ENCODE measurements at regions not wholly inside any gene's neighbourhood (a gene's known extent, or its start where the extent isn't known, plus 50 kb on each side); places are given as distances from the start of the nearest gene placed in this dataset.

DNA sequence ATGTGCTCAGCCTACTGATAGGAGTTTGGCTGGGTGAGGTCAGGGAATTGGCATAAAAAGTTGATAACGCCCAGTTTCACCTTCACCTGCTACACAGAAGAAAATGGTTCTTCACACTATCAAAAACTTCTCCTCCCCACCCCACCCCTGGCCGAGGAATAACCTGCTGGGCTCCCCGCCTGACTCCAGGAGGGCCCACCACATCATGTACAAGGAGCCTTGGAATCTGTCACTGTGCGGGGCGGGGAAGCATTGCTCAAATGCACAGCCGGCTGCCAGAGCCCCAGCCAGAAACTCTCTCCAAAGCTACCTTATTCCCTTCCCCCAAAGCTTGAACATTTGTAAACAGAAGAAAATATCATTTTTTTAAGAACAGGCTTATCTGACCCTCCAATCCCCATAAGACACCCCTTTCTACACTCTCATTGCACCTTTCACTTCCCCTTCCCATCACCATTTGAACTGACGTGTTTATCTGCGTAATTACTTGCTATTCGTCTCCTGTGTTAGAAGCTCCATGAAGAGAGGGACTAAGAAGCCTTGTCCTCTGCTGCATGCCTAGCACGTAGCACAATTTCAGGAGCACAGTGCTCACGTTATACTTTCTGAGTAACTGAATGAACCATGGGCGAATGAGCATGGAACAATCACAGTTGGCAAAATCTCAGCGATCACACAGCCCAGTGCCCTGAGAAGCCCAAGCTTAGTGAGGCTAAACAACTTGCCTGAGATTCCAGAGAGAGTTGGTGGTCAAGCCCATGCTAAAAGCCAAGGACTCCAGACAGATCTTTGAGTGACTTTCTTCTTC is 82.9 kb downstream of the HES1 start:
- DNase-seq = no peak

DNA sequence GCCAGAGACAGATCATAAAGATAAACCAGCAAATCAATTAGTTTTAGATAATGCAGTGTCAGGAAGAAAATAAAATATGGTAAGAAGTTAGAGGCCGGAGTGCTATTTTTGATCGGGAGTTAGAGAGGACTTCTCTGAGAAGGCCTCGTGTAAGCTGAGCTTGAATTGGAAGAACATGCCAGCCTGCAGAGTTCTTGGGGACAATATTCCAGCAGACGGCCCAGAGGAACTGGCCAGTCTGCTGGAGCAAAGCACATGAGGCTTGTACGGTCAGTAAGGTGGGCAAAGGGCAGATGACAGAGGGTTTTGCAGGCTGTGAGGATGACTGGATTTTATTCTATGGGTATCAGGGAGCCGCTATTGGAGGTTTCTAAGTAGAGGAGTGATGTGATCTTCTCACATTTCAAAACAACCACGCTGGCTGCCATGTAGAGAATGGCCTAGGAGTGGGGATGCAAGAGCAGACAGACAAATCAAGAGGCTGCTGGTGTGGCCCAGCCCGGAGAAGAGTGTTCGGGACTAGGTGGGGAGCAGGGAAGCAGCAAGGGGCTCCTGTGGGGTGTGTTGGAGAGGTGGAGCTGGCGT is 84.0 kb downstream of the HES1 start:
- no peak for DNase-seq

DNA sequence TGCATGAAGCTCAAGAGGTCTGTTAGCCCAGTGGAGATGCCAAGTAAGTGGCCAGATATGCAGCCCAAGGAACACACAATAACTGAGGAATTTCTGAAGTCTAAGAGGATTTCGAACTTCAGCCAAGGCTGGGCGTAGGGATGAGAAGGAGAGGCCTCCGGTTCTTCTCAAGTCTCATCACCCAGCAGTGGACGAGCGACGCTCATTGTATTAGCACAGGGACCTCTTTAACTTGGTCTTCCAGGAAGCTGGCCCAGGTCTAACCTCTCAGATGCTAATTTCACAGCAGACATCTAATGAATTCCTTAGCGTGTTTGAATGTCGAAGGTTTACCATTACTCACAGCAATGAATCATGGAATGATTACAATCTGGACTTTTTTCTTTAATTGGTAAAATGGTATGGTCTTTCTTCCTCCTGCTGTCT is 85.0 kb downstream of the HES1 start:
- no peak for DNase-seq

DNA sequence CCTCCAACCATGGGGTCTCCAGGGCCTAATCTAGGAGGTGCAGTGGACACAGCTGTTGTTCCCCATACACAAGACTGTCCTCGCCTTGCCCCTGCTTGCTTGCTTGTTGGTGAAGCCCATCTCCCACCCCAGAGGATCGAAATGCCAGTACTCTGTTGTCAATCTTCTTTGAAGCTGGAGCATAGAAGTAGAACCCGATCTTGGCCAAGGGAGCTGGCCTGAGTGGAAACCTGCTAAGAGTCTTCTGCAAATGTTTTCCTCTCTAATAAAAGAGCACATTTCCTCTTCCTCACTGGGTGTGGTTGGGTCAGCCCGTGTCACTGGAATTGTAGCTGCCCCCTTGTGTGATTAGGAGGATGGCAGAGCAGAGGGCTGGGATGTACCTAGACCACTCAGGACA is 85.4 kb downstream of the HES1 start:
- no peak for DNase-seq

DNA sequence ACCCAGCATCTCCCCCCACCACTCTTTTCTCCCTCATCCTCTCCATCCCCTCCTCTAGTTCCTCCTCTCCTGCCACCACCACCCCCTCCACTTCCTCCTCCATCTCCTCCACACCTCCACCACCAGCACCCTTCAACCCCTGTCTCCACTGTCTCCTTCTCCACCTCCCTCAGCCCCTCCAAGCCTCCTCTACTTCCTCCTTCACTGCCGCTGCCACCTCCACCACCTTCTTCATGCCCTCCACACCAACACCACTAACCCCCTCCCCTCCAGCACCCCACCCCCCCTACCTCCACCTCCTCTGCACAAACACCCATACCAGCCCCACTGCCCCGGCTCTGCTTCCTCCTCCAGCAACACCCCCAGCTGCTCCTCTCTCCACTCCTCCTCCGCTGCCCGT is 88.0 kb downstream of the HES1 start:
- DNase-seq = no peak

DNA sequence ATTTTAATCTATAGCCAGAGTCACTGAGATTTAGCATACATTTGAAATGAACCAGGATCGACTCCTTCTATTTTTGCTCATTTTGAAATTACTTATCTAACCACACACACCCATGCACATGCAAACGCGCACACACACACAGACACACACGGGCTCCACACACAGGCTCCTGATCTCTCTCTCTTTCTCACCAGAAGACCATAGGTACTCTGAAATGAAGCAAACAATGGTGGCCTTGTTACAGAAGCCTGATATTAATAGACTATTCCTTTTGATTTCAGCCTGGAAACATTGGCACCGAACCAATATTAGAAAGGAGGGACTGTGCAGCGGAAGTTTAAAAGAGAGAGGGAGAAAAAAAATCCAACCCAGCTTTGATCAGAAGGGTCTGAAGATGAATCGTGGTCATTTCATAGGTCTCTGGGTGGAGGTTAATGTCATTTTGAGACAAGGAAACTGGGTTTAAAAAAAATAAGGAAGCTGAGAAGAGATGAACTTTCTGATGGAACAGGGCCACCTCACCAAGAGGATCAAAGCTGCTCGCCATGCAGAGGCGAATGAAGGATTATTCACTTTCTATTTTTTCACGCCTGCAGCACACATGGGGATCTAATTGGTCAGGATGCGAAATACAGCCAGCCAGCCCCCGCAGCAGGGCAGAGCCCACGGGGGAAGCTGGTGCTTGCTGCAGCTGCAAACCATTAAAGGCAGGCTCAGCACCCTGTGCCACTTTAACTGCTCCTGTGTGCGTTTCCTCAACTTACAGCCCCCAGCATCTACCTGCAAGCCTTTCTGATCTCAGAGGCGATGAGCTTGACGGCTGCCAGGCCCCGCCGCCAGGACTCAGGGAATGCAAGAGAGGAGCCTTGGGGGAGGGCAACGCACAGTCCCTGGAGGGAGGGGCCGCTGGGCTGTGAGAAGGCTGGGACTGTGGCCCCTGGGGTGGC is 88.8 kb downstream of the HES1 start:
- no peak for DNase-seq

DNA sequence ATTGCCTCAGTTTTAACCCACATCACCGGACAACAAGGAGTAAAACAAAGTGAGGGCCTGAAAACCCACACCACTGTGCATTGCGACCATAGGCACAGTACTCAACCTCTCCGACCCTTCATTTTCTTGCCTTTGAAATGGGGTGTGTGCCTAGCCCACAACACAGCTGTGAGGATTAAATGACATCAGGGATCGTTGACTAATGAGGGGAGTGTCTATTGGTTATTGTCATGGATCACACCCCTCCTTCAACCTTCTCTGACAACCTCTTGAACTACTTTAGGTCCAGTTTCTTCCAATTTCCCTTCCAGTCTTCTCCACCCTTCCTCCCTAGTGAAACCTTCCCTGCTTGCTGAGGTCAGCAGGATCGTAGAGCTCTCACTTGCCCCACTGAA is 89.5 kb downstream of the HES1 start:
- DNase-seq = no peak

DNA sequence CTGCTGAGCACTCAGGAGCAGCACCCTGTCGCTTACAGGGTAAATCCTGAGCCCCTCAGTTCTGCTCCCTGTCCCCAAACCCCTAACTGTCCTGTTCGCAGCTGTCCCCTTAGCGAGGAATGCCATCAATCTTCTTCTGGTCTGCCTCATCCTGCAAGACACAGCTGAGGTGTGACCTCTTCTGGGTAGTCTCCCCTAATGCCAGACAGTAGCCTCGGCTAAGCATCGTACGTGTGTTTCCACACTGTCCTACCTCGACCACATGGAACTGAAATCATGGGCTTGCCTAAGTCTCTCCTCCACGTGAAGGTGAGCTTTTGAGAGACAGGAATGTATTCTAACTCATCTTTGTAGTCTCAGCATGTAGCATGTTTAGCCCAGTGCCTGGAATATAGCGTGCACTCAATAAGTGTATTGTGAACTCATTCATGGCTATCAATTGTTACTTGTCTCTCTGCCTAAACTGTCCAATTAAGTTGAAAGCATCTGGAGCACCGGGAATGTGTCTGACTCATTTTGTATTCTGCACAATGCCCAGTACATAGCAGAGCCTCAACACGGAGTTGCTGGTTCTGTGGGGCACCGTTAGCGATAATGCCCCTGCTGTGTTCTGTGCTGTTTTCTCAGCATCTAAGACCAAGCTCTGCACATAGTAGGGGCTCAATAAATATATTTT is 90.2 kb downstream of the HES1 start:
- no peak for DNase-seq

DNA sequence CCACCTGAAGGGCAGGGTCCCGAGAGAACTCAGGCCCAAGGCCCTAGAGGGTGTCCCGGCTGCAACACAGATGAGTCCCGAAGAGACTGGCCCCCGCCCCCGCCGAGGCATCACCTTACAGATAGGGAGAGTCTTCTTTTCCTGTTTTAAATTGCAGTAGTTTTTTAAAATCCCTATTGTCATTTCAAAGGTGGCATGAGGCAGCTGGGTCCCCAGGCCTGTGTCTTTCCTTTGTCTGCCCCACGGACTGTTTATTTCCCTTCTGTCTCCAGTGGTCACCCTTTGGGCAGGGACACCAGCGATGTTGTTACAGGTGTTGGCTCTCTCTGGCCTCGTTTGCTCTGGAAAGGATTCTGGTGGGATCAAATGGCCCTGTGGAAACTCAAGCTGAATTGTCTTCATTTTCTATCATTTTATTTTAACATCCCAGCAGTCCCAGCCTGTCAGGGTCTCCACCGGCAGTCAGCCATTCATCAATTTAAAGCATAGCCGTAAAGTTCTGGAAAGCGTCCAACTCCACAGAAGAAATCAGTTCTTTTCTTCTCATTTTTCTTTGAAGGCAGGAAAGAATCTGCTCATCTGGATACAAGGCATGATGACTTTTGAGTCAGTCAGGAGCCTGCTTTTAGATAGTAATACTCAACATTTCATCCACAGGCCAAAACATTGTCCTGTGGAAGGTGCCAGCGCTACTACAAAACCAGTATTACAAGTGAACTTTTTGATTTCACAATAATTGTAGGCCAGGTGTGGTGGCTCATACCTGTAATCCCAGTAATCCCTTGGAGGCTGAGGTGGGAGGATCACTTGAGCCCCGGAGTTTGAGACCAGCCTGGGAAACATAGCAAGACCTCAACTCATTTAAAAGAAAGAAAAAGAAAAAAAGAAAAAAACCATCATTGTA is 96.2 kb downstream of the HES1 start:
- peak; percentile 61 for DNase-seq

DNA sequence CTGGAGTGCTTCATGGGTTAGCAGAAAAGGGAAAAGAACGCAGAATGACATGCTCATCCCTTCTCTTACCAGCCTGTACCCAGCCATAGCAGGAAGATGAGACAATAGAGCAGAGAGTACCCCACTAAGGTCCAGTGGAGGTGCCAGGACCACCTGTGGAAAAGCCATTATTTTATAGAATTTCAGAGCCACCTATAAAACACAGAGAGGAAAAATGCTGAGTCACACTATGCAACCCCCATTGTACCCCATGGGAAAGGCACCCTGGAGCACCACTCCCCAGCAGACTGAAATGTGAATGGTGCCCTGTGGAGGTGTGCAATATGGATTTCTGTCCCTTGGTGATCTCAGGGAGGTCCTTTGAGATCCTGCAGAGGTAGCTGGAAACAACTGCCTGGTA is 97.2 kb downstream of the HES1 start:
- no peak for DNase-seq

DNA sequence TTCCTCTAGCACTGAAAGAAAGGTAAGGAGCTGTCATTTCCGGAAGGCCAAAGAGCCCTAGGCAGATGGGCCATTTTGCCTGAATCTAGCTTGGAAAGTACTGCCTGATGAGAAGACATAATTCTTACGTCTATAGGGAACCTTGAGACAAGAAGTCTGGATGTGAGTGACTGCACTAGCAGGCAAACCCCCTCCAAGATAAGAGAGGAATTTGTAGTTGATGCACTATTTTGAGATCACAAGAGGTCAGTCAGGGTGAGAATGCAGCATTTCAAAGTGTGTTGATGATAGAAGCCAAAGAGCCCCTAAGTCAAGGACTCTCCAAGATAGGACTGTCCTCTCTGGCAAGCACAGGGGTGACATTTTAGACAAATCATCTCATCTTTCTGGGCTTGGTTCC is 99.2 kb downstream of the HES1 start:
- no peak for DNase-seq

DNA sequence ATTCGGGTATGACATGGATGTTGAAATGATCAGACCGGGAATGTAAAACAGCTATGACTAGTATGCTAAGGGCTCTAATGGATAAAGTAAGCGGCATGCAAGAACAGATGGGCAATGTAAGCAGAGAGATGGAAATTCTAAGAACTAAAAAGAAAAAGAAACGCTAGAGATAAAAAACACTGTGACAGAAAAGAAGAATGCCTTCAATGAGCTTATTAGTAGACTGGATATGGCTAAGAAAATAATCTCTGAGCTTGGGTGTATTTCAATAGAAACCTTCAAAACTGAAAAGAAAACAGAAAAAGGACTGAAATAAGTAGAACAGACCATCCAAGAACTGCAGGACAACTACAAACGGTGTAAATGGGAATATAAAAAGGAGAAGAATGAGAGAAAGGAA is 101.2 kb downstream of the HES1 start:
- DNase-seq = no peak

DNA sequence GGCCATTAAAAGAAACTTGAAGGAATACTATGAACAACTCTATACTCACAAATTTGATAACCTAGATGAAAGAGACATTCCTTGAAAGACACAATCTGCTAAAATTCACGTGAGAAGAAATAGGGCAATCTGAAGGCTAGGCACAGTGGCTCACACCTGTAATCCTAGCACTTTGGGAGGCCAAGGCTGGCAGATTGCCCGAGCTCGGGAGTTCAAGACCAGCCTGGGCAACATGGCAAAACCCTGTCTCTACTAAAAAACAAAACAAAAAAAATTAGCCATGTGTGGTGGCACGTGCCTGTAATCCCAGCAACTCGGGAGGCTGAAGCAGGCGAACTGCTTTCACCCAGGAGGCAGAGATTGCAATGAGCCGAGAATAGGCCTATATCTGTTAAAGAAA is 104.8 kb downstream of the HES1 start:
- no peak for DNase-seq

DNA sequence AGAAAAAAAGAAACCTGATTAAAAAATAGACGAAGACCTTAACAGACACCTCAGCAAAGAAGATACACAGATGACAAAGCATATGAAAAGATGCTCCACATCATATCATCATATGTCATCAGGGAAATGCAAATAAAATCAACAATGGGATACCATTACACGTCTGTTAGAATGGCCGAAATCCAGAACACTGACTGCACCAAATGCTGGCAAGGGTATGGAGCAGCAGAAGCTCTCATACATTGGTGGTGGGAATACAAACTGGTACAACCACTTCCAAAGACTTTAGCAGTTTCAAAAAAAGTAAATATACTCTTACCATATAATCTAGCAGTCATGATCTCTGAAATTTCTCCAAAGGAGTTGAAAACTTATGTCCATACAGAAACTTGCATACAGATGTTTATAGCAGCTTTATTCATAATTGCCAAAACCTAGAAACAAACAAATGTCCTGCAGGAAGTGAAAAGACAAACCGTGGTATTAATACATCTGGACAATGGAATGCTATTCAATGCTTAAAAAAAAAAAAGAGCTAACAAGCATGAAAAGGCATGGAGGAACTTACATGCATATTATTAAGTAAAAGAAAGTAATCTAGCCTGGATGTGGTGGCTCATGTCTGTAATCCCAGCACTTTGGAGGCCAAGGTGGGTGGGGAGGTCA is 107.4 kb downstream of the HES1 start:
- no peak for DNase-seq

DNA sequence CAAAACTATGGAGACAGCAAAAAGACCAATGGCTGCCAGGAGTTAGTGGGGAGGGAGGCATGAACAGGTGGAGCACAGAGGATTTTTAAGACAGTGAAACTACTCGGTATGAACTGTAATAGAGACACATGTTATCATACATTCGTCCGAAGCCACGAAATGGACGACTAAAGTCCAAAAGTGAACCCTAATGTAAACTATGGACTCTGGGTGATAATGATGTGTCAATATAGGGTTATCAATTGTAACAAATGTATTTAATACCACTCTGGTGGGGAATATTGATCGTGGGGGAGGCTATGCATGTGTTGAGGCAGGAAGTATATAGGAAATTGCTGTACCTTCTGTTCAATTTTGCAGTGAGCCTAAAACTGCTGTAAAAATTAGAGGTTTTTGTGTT is 107.0 kb downstream of the CPN2 start:
- no peak for DNase-seq

DNA sequence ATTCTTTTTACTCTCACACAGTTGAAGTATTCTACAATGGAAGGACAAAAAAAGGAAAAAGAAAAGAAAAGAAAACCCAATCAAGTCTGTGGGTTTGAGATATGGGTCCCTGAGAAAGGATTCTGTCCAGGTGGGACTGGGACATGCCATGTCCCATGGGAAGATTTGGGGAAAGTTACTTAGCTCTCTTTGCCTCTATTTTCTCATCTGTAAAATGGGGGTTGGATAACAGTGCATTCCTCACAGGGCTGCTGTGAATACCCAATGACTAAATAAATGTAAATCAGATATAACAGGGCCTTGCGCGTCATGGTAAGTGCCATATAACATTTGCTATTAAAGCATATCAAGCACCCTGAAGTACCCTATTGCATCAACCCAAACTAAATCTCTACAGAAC is 105.7 kb downstream of the CPN2 start:
- no peak for DNase-seq

DNA sequence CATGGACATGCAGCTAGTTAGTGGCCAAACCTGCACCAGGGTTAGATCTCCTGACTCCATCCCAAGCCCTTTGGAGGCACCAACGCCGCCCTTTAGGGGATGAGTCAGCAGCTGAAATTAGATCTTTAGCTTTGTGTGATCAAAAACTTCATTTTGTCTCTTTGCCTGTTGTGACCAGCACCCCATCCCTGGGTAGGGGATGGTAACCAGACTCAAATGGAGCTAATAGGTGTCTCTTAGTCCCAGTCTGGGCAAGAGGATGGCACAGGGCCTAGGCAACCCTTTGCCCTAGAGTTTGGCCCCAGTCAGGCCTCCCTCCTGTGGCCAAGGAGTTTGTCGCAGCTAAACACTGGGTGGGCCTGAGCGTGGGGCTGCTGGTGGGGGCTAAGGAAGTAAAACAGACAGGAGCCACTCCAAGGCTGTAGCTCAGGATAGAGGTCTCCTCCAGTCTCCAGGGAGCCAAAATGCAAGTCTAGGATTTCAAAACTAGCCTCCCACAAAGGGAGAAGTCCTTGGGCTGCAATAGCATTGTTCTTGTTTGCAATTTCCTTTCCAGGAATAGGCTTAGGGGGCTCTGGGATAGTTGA is 105.1 kb downstream of the CPN2 start:
- DNase-seq = no peak

DNA sequence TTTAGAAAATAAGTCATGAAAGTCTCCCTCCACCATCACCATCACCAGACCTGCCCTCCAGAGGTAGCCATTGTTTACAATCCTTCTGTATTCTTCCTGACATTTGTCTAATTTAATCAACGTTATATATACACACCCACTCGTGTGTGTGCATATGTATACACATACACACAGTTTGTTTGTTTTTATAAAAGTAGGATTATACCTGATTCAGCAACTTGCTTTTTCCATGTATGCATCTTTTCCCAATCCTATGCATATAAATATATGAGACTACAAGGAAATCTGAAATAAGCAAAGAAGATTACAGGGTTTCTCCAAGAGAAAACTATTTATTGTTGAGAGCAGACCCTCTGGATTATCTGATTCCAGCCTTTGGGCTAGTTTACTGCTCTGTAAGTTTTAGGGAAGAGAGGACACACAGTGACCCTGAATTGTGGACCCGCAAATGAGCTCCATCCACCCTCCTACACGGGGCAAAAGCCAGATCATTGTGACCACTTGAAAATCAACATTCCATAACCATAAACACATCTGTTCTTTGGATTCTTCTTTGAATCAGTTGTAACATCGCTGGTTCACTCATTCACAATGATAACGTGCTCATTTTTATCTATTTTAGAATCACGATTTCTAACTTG is 104.3 kb downstream of the CPN2 start:
- DNase-seq = no peak

DNA sequence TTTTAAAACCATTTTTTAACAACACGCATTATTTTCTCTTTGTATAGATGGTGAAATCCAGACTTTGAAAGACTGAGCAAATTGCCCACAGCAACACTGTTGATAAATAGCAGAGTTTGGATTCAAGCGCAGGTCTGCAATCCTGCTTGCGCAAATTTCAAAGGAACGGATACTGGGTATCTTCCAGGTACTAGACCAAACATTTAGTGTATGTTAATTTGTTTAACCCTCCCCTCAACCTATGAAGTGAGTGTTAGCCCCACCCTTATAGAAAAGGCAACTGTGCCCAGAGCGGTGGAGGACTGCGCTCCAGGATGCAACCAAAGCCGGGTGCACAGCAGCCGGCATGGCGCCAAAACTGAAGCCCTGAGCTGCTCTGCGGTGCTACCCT is 103.8 kb downstream of the CPN2 start:
- DNase-seq = no peak
